Mucosa of gallbladder (tissue), 1 donor: ENCODE measurements at regions not wholly inside any gene's neighbourhood (a gene's known extent, or its start where the extent isn't known, plus 50 kb on each side); places are given as distances from the start of the nearest gene placed in this dataset.

Experiments used
- DNase-seq: peaks from one replicate; pipeline ENCODE4 v3.0.0-alpha.2; 2020; ENCODE audit warnings: low spot score
- donor health status: DM: no; HTN: no; CAD: no.

GRCh38 chr6:41450581-41450980 is 95.6 kb upstream of the FOXP4 start:
- DNase-seq, result no peak

GRCh38 chr6:41451039-41451438 is 95.1 kb upstream of the FOXP4 start:
- no peak for DNase-seq

- peak; percentile 48 for DNase-seq
Measured at GRCh38 chr6:41451515-41452163, 94.5 kb upstream of the FOXP4 start.

- DNase-seq, result no peak
Measured at GRCh38 chr6:41452763-41453162, 93.4 kb upstream of the FOXP4 start.

GRCh38 chr6:41453244-41453643 is 92.9 kb upstream of the FOXP4 start:
- DNase-seq, result no peak

GRCh38 chr6:41454189-41454789 is 91.9 kb upstream of the FOXP4 start:
- DNase-seq, result no peak

- no peak for DNase-seq
Measured at GRCh38 chr6:41455410-41455809, 90.8 kb upstream of the FOXP4 start.

GRCh38 chr6:41455818-41456217 is 90.4 kb upstream of the FOXP4 start:
- no peak for DNase-seq

- no peak for DNase-seq
Measured at GRCh38 chr6:41457303-41457670, 88.9 kb upstream of the FOXP4 start.

- no peak for DNase-seq
Measured at GRCh38 chr6:41459738-41460137, 86.4 kb upstream of the FOXP4 start.

- no peak for DNase-seq
Measured at GRCh38 chr6:41460742-41461336, 85.3 kb upstream of the FOXP4 start.

GRCh38 chr6:41462033-41462432 is 84.1 kb upstream of the FOXP4 start:
- DNase-seq, result no peak

GRCh38 chr6:41463062-41463930 is 82.9 kb upstream of the FOXP4 start:
- peak; percentile 71 for DNase-seq

- DNase-seq, result no peak
Measured at GRCh38 chr6:41464019-41464418, 82.2 kb upstream of the FOXP4 start.

- no peak for DNase-seq
Measured at GRCh38 chr6:41464481-41464880, 81.7 kb upstream of the FOXP4 start.

GRCh38 chr6:41466437-41466990 is 79.7 kb upstream of the FOXP4 start:
- DNase-seq, result no peak

- DNase-seq, result no peak
Measured at GRCh38 chr6:41467061-41467460, 79.1 kb upstream of the FOXP4 start.

GRCh38 chr6:41467627-41468404 is 78.4 kb upstream of the FOXP4 start:
- DNase-seq, result no peak

- no peak for DNase-seq
Measured at GRCh38 chr6:41469156-41470028, 76.8 kb upstream of the FOXP4 start.

GRCh38 chr6:41470029-41470330 is 76.2 kb upstream of the FOXP4 start:
- no peak for DNase-seq
